H1 (cell line): ENCODE measurements at regions not wholly inside any gene's neighbourhood (a gene's known extent, or its start where the extent isn't known, plus 50 kb on each side); places are given as distances from the start of the nearest gene placed in this dataset.

Source experiments
- CTCF ChIA-PET: fragments of 300-600 bp; sonication (Branson Sonifier 250); formaldehyde crosslinking; loops from one replicate; lab custom pipeline; 2021; ENCODE audit not compliant: partially characterized antibody; lab: Charles Lee
- POLR2A ChIA-PET: fragments of 300-600 bp; sonication (Branson Sonifier 250); formaldehyde crosslinking; loops from one replicate; lab custom pipeline; 2021; ENCODE audit warnings: inconsistent platforms; ENCODE audit not compliant: partially characterized antibody; lab: Charles Lee
- DNase-seq, 2 experiments: peaks; one replicate each; pipeline versions ENCODE4 v3.0.0 to v3.0.0-alpha.2; 2010 to 2022; ENCODE audit warnings: low spot score in 2 of 2, low read depth in 1 of 2, mixed read lengths in 1 of 2
- FAIRE-seq: peaks from 2 replicates; lab custom pipeline; 2011; peaks lifted over from hg19 to GRCh38; lab: Jason Lieb, UNC
- H2AFZ ChIP-seq: 2 replicates; pipeline ENCODE4 v1.8.1; 2012; ENCODE audit warnings: low read length, inconsistent platforms
- H2AK5ac ChIP-seq: 2 replicates; pipeline ENCODE4 v1.6.1; 2013; ENCODE audit warnings: low read depth, low read length
- H2BK120ac ChIP-seq: replicated peaks from 2 replicates; pipeline ENCODE3; 2013; ENCODE audit warnings: low read depth, low read length, inconsistent platforms
- H2BK12ac ChIP-seq: 2 replicates; pipeline ENCODE4 v1.6.1; 2013; ENCODE audit warnings: low read depth, low read length
- H2BK15ac ChIP-seq: 2 replicates; pipeline ENCODE4 v1.6.1; 2013; ENCODE audit warnings: low read length
- H2BK20ac ChIP-seq: 2 replicates; pipeline ENCODE4 v1.6.1; 2013; ENCODE audit warnings: low read length
- H2BK5ac ChIP-seq: 2 replicates; pipeline ENCODE4 v1.6.1; 2013; ENCODE audit warnings: low read depth, low read length
- H3K14ac ChIP-seq: 2 replicates; pipeline ENCODE4 v1.6.1; 2013; ENCODE audit warnings: inconsistent platforms; ENCODE audit not compliant: insufficient read length
- H3K18ac ChIP-seq: 2 replicates; pipeline ENCODE4 v1.6.1; 2013; ENCODE audit warnings: low read length; ENCODE audit errors: extremely low read depth
- H3K23ac ChIP-seq: 2 replicates; pipeline ENCODE4 v1.6.1; 2013; ENCODE audit warnings: inconsistent platforms; ENCODE audit not compliant: insufficient read length
- H3K23me2 ChIP-seq: 2 replicates; pipeline ENCODE4 v1.6.1; 2013; ENCODE audit warnings: low read depth, low read length
- H3K27ac ChIP-seq: 2 replicates; pipeline ENCODE4 v1.6.1; 2011; ENCODE audit warnings: low read depth, low read length, inconsistent platforms
- H3K27me3 ChIP-seq, 4 experiments: replicated peaks in 1 of 4; 1 replicate in 1 of 4; 2 replicates in 3 of 4; pipeline versions ENCODE4 v1.6.1 to v1.8.1; 2011 to 2013; ENCODE audit warnings: low read length in 3 of 4, mild to moderate bottlenecking in 3 of 4, inconsistent platforms in 2 of 4, mixed read lengths in 2 of 4, moderate library complexity in 1 of 4; ENCODE audit not compliant: control insufficient read depth in 3 of 4, insufficient read depth in 3 of 4; ENCODE audit errors: extremely low read depth in 1 of 4
- H3K36me3 ChIP-seq, 4 experiments: 2 replicates each; pipeline versions ENCODE4 v1.6.1 to v1.8.1; 2011 to 2013; ENCODE audit warnings: mild to moderate bottlenecking in 4 of 4, low read length in 3 of 4, moderate library complexity in 2 of 4, control low read depth in 1 of 4, inconsistent platforms in 1 of 4; ENCODE audit not compliant: insufficient read depth in 4 of 4, control insufficient read depth in 2 of 4
- H3K4ac ChIP-seq: replicated peaks from 2 replicates; pipeline ENCODE3; 2013; ENCODE audit warnings: low read length, low read depth, mixed read lengths, inconsistent platforms; ENCODE audit not compliant: insufficient read length
- H3K4me1 ChIP-seq, 4 experiments: replicated peaks in 1 of 4; 1 replicate in 1 of 4; 2 replicates in 3 of 4; pipeline versions ENCODE4 v1.6.1 to v1.8.1; 2011 to 2013; ENCODE audit warnings: low read length in 3 of 4, inconsistent platforms in 2 of 4, mixed read lengths in 1 of 4; ENCODE audit not compliant: insufficient read depth in 4 of 4, control insufficient read depth in 3 of 4
- H3K4me2 ChIP-seq, 2 experiments: 2 replicates each; pipeline versions ENCODE4 v1.6.1 to v1.8.1; 2011 to 2013; ENCODE audit warnings: low read depth in 2 of 2, low read length in 2 of 2, control low read depth in 1 of 2, inconsistent platforms in 1 of 2, mild to moderate bottlenecking in 1 of 2; ENCODE audit not compliant: insufficient read depth in 1 of 2
- H3K4me3 ChIP-seq, 4 experiments: fragments of 200-600, 300-600 bp in 1 of 4; sonication (generic), shearing (Covaris generic), sonication (Bioruptor Twin) in 1 of 4; 2 replicates each; pipeline versions ENCODE4 v1.5.1 to v1.8.1; 2011 to 2016; ENCODE audit warnings: low read length in 4 of 4, low read depth in 3 of 4, control low read depth in 2 of 4, inconsistent platforms in 2 of 4, mild to moderate bottlenecking in 2 of 4, mixed read lengths in 1 of 4, moderate library complexity in 1 of 4; ENCODE audit not compliant: insufficient read depth in 2 of 4; ENCODE audit errors: extremely low read depth in 1 of 4
- H3K56ac ChIP-seq: replicated peaks from 2 replicates; pipeline ENCODE3; 2013; ENCODE audit warnings: low read depth, mild to moderate bottlenecking, mixed read lengths, low read length, inconsistent platforms; ENCODE audit not compliant: insufficient read length
- H3K79me1 ChIP-seq: 2 replicates; pipeline ENCODE4 v1.6.1; 2013; ENCODE audit warnings: low read depth, low read length, control low read depth
- H3K79me2 ChIP-seq, 2 experiments: 2 replicates each; pipeline versions ENCODE4 v1.6.1 to v1.8.1; 2012 to 2013; ENCODE audit warnings: low read length in 2 of 2, mild to moderate bottlenecking in 2 of 2, inconsistent platforms in 1 of 2; ENCODE audit not compliant: insufficient read depth in 2 of 2, control insufficient read depth in 1 of 2
- H3K9ac ChIP-seq, 4 experiments: replicated peaks in 1 of 4; 1 replicate in 1 of 4; 2 replicates in 3 of 4; pipeline versions ENCODE4 v1.6.1 to v1.8.1; 2011 to 2013; ENCODE audit warnings: low read depth in 3 of 4, low read length in 3 of 4, control low read depth in 2 of 4, mild to moderate bottlenecking in 2 of 4, moderate library complexity in 2 of 4, inconsistent platforms in 1 of 4; ENCODE audit errors: extremely low read depth in 1 of 4
- H3K9me3 ChIP-seq, 2 experiments: 2 replicates each; pipeline versions ENCODE4 v1.6.1 to v1.8.1; 2012 to 2013; ENCODE audit warnings: mild to moderate bottlenecking in 2 of 2, moderate library complexity in 2 of 2, control low read depth in 1 of 2, inconsistent platforms in 1 of 2, low read depth in 1 of 2, low read length in 1 of 2, mixed read lengths in 1 of 2; ENCODE audit not compliant: insufficient read depth in 2 of 2
- H4K20me1 ChIP-seq, 2 experiments: replicated peaks in 1 of 2; 2 replicates each; pipeline versions ENCODE3 to v1.8.1; 2011 to 2013; ENCODE audit warnings: inconsistent platforms in 2 of 2, low read length in 2 of 2, mild to moderate bottlenecking in 1 of 2; ENCODE audit not compliant: insufficient read depth in 2 of 2, control insufficient read depth in 1 of 2
- H4K5ac ChIP-seq: 2 replicates; pipeline ENCODE4 v1.6.1; 2013; ENCODE audit warnings: low read length, low read depth, mixed read lengths, inconsistent platforms; ENCODE audit not compliant: insufficient read length
- H4K8ac ChIP-seq: 2 replicates; pipeline ENCODE4 v1.8.0; 2013; ENCODE audit warnings: mild to moderate bottlenecking, moderate library complexity, low read length, inconsistent platforms; ENCODE audit not compliant: insufficient read depth; ENCODE audit errors: extremely low read depth
- H4K91ac ChIP-seq: replicated peaks from 2 replicates; pipeline ENCODE3; 2013; ENCODE audit warnings: low read length, mixed read lengths, inconsistent platforms; ENCODE audit not compliant: insufficient read length
- EP300 ChIP-seq, 2 experiments: IDR thresholded peaks; 1 replicate in 1 of 2; 2 replicates in 1 of 2; pipeline ENCODE4 v1.6.1; 2011 to 2012; ENCODE audit warnings: low read depth in 2 of 2, low read length in 2 of 2, mild to moderate bottlenecking in 2 of 2, borderline replicate concordance in 1 of 2, inconsistent platforms in 1 of 2, moderate library complexity in 1 of 2
- WGBS, 2 experiments: shearing (Covaris generic) in 1 of 2; methylation state at CpG; one replicate each; pipeline versions ENCODE4 v1.1.6 to v1.1.7; 2013 to 2015; ENCODE audit warnings: low lambda C conversion rate in 2 of 2, mixed read lengths in 2 of 2, inconsistent platforms in 1 of 2, low coverage in 1 of 2, missing lambda C conversion rate in 1 of 2; ENCODE audit not compliant: insufficient replicate concordance in 2 of 2, insufficient coverage in 1 of 2, insufficient read length in 1 of 2; ENCODE audit errors: extremely low coverage in 1 of 2, missing lambda C conversion rate in 1 of 2; 5-methylcytosine and 5-hydroxymethylcytosine counted together

DNA sequence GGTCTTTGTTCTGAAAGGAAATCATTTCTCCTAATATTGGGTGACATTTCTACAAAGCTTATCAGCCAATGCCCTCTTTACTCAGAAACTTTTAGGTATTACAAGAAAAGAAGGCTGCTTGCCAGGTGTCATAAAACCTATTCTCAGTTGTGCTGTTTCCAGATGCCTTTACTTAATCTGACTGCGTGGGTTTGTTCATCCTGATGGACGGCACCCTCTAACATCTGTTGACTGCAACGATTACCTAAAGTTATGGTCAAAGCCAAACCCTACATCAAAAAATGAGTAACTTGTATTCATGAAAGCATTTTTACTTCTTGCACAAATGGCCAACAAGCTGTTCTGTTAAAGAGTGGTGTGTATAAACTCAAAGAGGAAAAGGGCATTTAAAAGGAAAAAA is 207.7 kb upstream of the PDZRN3 start:
- no peak for FAIRE-seq
- no peak overlapping the region for H3K4me3 ChIP-seq
- no peak overlapping the region for H4K91ac ChIP-seq
- no peak overlapping the region for H3K4me2 ChIP-seq
- H3K27me3 ChIP-seq, result no peaks in the 10 kb centered on the region
- H2BK120ac ChIP-seq, result no peak overlapping the region
- no peak overlapping the region for H4K8ac ChIP-seq
- H3K23ac ChIP-seq, result no peak overlapping the region
- no peaks in the 10 kb centered on the region for H4K20me1 ChIP-seq
- H3K9ac ChIP-seq, result no peak overlapping the region
- no peak for TF ChIP-seq EP300 (IDR thresholded peaks at IDR 0.05; ENCODE audit: borderline replicate concordance in 1 of 2, low read depth in 2 of 2, low read length in 2 of 2)
- TF ChIP-seq, all 59 proteins: peak for 0
- WGBS, 2 experiments, result 83% methylated on average over 3 of the region's 3 CpGs; no CpG with 5 or more reads in 1 of the 2 experiments
- no peak overlapping the region for H3K27ac ChIP-seq
- no peak overlapping the region for H3K18ac ChIP-seq
- CTCF ChIA-PET, result no interaction called here
- no peak overlapping the region for H3K14ac ChIP-seq
- no peak for DNase-seq
- H3K56ac ChIP-seq, result no peak overlapping the region
- H3K4ac ChIP-seq, result no peak overlapping the region
- no peak overlapping the region for H2BK20ac ChIP-seq
- H2BK12ac ChIP-seq, result no peak overlapping the region
- H3K4me1 ChIP-seq, result no peaks in the 10 kb centered on the region
- no peaks in the 10 kb centered on the region for H3K36me3 ChIP-seq
- POLR2A ChIA-PET, result no interaction called here
- H3K9me3 ChIP-seq, result peaks cover 5 to 7% of the 10 kb centered on the region in 2 experiments; a peak in 2 of 4 replicates
- no peak overlapping the region for H4K5ac ChIP-seq
- no peaks in the 10 kb centered on the region for H3K79me2 ChIP-seq
- H2BK15ac ChIP-seq, result no peak overlapping the region
- H3K79me1 ChIP-seq, result no peaks in the 10 kb centered on the region
- H2AFZ ChIP-seq, result no peak overlapping the region
- H3K23me2 ChIP-seq, result no peaks in the 10 kb centered on the region
- no peak overlapping the region for H2AK5ac ChIP-seq
- H2BK5ac ChIP-seq, result no peak overlapping the region
